Stomach (tissue), 8 donors: ENCODE measurements at regions not wholly inside any gene's neighbourhood (a gene's known extent, or its start where the extent isn't known, plus 50 kb on each side); places are given as distances from the start of the nearest gene placed in this dataset.

Source experiments
- DNase-seq, 2 donors: peaks; one replicate each; pipeline versions ENCODE4 v3.0.0 to v3.0.0-alpha.2; 2013 to 2019
- H3K27ac ChIP-seq, 5 donors: fragments of 200-600 bp in 4 of 5; sonication (generic) in 4 of 5; one replicate each; pipeline ENCODE4 v1.5.1; 2013 to 2019; ENCODE audit warnings: mild to moderate bottlenecking in 1 of 5, moderate library complexity in 1 of 5
- H3K27me3 ChIP-seq, 3 donors: fragments of 200-600 bp; sonication (generic); one replicate each; pipeline ENCODE4 v1.5.1; 2017 to 2019; ENCODE audit warnings: mixed run types in 1 of 3
- H3K36me3 ChIP-seq, 4 donors: fragments of 200-600 bp; sonication (generic); 1 replicate in 3 of 4; 2 replicates in 1 of 4; pipeline ENCODE4 v1.5.1; 2016 to 2019
- H3K4me1 ChIP-seq, 4 donors: fragments of 200-600 bp; sonication (generic); one replicate each; pipeline ENCODE4 v1.5.1; 2016 to 2019
- H3K4me3 ChIP-seq, 4 donors: fragments of 200-600 bp; sonication (generic) in 3 of 4; one replicate each; pipeline ENCODE4 v1.5.1; 2016 to 2019; ENCODE audit warnings: mild to moderate bottlenecking in 1 of 4
- H3K9me3 ChIP-seq, 4 donors: fragments of 200-600 bp; sonication (generic); one replicate each; pipeline ENCODE4 v1.5.1; 2016 to 2019
- EP300 ChIP-seq: sonication (generic); formaldehyde crosslinking; IDR thresholded peaks from one replicate; pipeline ENCODE4 v1.6.1; 2017; ENCODE audit warnings: antibody characterized with exemption
- POLR2A ChIP-seq, 4 donors: fragments of 450-650 bp; IDR thresholded peaks; one replicate each; pipeline ENCODE4 v1.6.1; 2016; ENCODE audit warnings: antibody characterized with exemption in 4 of 4, control low read depth in 2 of 4, mild to moderate bottlenecking in 1 of 4, moderate library complexity in 1 of 4
- POLR2AphosphoS5 ChIP-seq, 3 donors: sonication (generic); formaldehyde crosslinking; IDR thresholded peaks; one replicate each; pipeline ENCODE4 v1.6.1; 2016; ENCODE audit warnings: antibody characterized with exemption in 3 of 3
- WGBS, 5 donors: extraction: QIAGEN DNeasy Blood & Tissue Kit in 3 of 5; methylation state at CpG; one replicate each; pipeline versions ENCODE4 v1.1.5 to v1.1.7; 2013 to 2018; 5-methylcytosine and 5-hydroxymethylcytosine counted together
- intact Hi-C: fragments of 100-400 bp; cut with DNase I; formaldehyde crosslinking; loops from one replicate; pipeline ENCODE4 v1.15.1; 2023; ENCODE audit warnings: low total_unique reads
- TF ChIP-seq, protein P1 (sequence below), 7 experiments: fragments of 450-650 bp in 4 of 7; fragments of 200-600 bp in 3 of 7; sonication (generic) in 3 of 7; IDR thresholded peaks; one replicate each; pipeline ENCODE4 v1.5.1; 2016 to 2019; ENCODE audit warnings: antibody characterized with exemption in 7 of 7, control low read depth in 2 of 7, mild to moderate bottlenecking in 1 of 7
- donor health status: healthy with polysubstance abuse.
- donor health status: Bipolar disorder and iron deficiency.
- donor health status: healthy.

DNA sequence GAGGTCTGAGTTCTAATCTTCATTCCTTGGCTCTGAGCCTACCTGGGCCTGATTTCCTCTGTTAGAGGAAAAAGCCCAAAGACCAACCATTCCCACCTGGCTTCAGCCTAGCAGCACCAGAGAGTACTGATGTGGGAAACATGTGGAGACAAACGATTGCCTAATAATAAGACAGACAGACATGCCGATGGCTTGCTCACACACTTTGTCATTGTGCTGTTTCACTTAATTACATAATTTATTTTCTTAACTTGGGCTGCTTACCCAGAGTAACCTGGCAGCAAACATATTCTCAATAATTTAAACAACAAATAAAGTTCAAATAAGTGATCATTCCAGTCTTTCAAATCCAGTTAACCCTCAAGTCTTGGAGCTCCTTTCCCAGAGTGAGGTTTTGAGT, 83.4 kb downstream of the MAF start:
- DNase-seq, result no peak
- 62 to 81% (median 76%) methylated on average over 2 of the region's 2 CpGs for WGBS, 5 donors

DNA sequence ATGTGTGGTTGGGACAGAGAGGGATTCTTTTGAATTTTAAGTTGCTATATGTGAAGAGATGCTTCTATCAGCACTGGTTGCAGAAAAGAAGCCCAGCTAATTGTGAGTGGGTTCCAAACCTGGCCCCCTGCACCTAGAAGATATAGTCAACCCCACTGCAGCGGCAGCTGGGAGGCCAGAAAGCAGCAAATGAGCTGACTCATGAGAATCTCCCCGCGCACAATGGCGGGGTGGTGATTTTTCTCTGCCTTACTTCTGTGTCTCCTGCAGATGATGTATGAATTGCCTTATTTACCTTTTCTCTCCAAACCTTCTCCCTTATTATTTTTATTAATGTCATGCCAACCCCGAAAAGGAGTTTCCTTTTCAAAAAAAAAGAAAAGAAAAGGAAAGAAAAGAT, 89.7 kb downstream of the MAF start:
- WGBS, 5 donors, result 89 to 98% (median 92%) methylated on average over 5 of the region's 5 CpGs

More for the DNA sequence above, 83.4 kb downstream of the MAF start:
- Histone ChIP-seq H3K4me3 (no peak overlapping the region), H3K9me3 (no peaks in the 10 kb centered on the region), H3K36me3 (no peaks in the 10 kb centered on the region), H3K27ac (no peak overlapping the region), H3K27me3 (peaks cover 0 to 3% (median 0%) of the 10 kb centered on the region in 3 donors), H3K4me1 (no peaks in the 10 kb centered on the region)
- TF ChIP-seq POLR2AphosphoS5 (IDR thresholded peaks at IDR 0.05), result no peak
- no peak for TF ChIP-seq POLR2A (IDR thresholded peaks at IDR 0.05)
- no peak for TF ChIP-seq EP300
- TF ChIP-seq, protein P1, sequence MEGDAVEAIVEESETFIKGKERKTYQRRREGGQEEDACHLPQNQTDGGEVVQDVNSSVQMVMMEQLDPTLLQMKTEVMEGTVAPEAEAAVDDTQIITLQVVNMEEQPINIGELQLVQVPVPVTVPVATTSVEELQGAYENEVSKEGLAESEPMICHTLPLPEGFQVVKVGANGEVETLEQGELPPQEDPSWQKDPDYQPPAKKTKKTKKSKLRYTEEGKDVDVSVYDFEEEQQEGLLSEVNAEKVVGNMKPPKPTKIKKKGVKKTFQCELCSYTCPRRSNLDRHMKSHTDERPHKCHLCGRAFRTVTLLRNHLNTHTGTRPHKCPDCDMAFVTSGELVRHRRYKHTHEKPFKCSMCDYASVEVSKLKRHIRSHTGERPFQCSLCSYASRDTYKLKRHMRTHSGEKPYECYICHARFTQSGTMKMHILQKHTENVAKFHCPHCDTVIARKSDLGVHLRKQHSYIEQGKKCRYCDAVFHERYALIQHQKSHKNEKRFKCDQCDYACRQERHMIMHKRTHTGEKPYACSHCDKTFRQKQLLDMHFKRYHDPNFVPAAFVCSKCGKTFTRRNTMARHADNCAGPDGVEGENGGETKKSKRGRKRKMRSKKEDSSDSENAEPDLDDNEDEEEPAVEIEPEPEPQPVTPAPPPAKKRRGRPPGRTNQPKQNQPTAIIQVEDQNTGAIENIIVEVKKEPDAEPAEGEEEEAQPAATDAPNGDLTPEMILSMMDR (IDR thresholded peaks at IDR 0.05), result no peak
- intact Hi-C loops, result no loop called here

DNA sequence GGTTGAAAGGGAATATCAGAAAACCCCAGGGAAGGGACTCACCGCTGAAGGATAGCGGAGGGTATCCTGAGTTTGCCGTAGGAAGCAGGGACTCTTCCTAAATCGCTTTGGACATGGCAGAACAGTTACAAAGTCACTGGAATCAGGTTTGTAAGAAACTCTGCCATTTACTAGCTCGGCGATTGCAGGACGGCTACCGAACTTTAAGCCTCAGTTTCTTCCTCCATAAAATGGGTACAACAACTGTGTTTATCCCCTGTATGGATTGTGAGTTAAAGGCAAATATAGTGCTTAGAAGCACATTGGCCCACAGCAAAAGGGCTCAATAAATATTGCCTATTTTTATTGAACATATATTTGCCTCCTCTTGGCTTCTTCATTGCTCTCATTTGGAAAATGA, 90.6 kb downstream of the MAF start:
- Histone ChIP-seq H3K9me3 (no peaks in the 10 kb centered on the region), H3K27ac (peak overlapping the region in 2 of 5 donors; percentile 0 to 53), H3K36me3 (no peaks in the 10 kb centered on the region), H3K4me1 (peaks cover 0 to 10% (median 0%) of the 10 kb centered on the region in 4 donors), H3K27me3 (peaks cover 0 to 3% (median 0%) of the 10 kb centered on the region in 3 donors), H3K4me3 (no peak overlapping the region)
- TF ChIP-seq EP300 (no peak), POLR2A (IDR thresholded peaks at IDR 0.05) (no peak), POLR2AphosphoS5 (IDR thresholded peaks at IDR 0.05) (no peak)
- TF ChIP-seq, protein P1 (IDR thresholded peaks at IDR 0.05), result no peak
- 96 to 98% (median 97%) methylated on average over 8 of the region's 8 CpGs for WGBS, 5 donors
- intact Hi-C loops, result no loop called here
- no peak for DNase-seq

More for the DNA sequence above, 89.7 kb downstream of the MAF start:
- Histone ChIP-seq H3K27ac (no peak overlapping the region), H3K36me3 (no peaks in the 10 kb centered on the region), H3K4me1 (peaks cover 0 to 10% (median 0%) of the 10 kb centered on the region in 4 donors), H3K9me3 (no peaks in the 10 kb centered on the region), H3K27me3 (peaks cover 0 to 3% (median 0%) of the 10 kb centered on the region in 3 donors), H3K4me3 (no peak overlapping the region)
- TF ChIP-seq POLR2AphosphoS5 (IDR thresholded peaks at IDR 0.05) (no peak), EP300 (no peak), POLR2A (IDR thresholded peaks at IDR 0.05) (no peak)
- TF ChIP-seq, protein P1 (IDR thresholded peaks at IDR 0.05), result no peak
- intact Hi-C loops, result no loop called here
- no peak for DNase-seq

DNA sequence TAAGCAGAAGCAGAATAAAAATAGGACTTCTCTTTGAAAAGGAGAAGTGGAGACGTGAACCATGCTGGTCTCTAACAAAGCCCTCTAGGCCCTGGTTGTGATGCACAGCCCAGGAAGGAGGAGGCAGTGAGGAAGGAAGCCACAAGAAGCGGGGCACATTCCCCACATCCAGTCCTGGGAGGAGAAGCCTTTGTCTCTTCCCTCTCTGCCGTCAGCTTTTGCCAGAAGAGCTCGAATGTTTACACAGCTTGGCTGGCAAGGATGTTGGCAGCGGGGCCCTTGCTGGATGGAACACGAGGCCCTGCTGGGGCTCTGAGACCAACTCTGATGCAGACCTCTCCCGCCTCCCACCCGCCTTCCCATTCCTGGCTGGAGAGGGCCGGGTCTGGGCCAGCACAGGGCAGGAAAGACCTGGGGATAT, 91.3 kb downstream of the MAF start:
- intact Hi-C loops, result no loop called here
- WGBS, 5 donors, result 17 to 39% (median 34%) methylated on average over 8 to 9 of the region's 9 CpGs

DNA sequence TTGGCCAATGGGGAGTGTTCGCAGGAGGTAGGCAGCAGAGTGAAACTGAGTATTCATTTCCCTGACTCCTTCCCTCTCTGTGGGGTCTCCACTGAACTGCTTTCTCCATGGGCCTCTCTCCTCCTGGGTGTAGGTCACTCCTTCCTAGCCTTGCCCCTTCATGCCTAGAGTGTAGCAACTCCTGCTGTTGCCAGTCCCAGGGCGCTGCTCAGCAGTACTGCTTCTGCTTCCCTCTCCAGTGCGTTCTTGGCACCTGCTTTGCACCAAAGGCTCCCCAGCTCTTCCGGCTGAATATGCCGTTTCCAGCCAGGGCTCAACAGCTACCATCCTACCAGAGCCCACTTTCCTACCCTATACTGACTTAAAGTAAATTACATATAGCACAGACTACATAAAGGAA, 92.2 kb downstream of the MAF start:
- Histone ChIP-seq H3K27ac (no peak overlapping the region), H3K4me1 (peaks cover 0 to 10% (median 0%) of the 10 kb centered on the region in 4 donors), H3K36me3 (no peaks in the 10 kb centered on the region), H3K4me3 (no peak overlapping the region), H3K9me3 (no peaks in the 10 kb centered on the region), H3K27me3 (no peaks in the 10 kb centered on the region)
- intact Hi-C loops, result no loop called here
- no peak for TF ChIP-seq EP300
- TF ChIP-seq, protein P1 (IDR thresholded peaks at IDR 0.05), result no peak
- TF ChIP-seq POLR2AphosphoS5 (IDR thresholded peaks at IDR 0.05), result no peak
- no peak for TF ChIP-seq POLR2A (IDR thresholded peaks at IDR 0.05)
- WGBS, 5 donors, result 75 to 97% (median 91%) methylated on average over 5 of the region's 5 CpGs
- no peak for DNase-seq

More for the DNA sequence above, 91.3 kb downstream of the MAF start:
- DNase-seq, result peak; percentile 49 to 86
- Histone ChIP-seq H3K27ac (peak overlapping the region in 2 of 5 donors; percentile 0 to 53), H3K9me3 (no peaks in the 10 kb centered on the region), H3K27me3 (no peaks in the 10 kb centered on the region), H3K4me3 (no peak overlapping the region), H3K4me1 (peaks cover 0 to 10% (median 0%) of the 10 kb centered on the region in 4 donors), H3K36me3 (no peaks in the 10 kb centered on the region)
- peak in 2 of 3 donors; percentile 26 to 32 for TF ChIP-seq POLR2AphosphoS5 (IDR thresholded peaks at IDR 0.05)
- no peak for TF ChIP-seq POLR2A (IDR thresholded peaks at IDR 0.05)
